ENCODE measurements at regions not wholly inside any gene's neighbourhood (a gene's known extent, or its start where the extent isn't known, plus 50 kb on each side); places are given as distances from the start of the nearest gene placed in this dataset.

- TF ChIP-seq CTCF (conservative IDR thresholded peaks at IDR 0.05 in 1 of 2, IDR thresholded peaks at IDR 0.05 in 1 of 2; ENCODE audit: low read depth in 1 of 2, low read length in 2 of 2) = no peak
- TF ChIP-seq EZH2 (IDR thresholded peaks at IDR 0.05; ENCODE audit: low read length, missing control alignments) = no peak
Measured at GRCh38 chr15:69510556-69510955, 57.9 kb downstream of the RPLP1 start.
